Common myeloid progenitor, CD34-positive (primary cell): ENCODE measurements at regions not wholly inside any gene's neighbourhood (a gene's known extent, or its start where the extent isn't known, plus 50 kb on each side); places are given as distances from the start of the nearest gene placed in this dataset.

ENCODE experiments used
- CTCF ChIA-PET: fragments of 350-600 bp; sonication (Branson Sonifier 250); formaldehyde crosslinking; loops from one replicate; lab custom pipeline; 2021; ENCODE audit warnings: antibody characterized with exemption; lab: Charles Lee
- POLR2A ChIA-PET: fragments of 350-600 bp; sonication (Branson Sonifier 250); formaldehyde crosslinking; loops from one replicate; lab custom pipeline; 2021; ENCODE audit warnings: antibody characterized with exemption; lab: Charles Lee
- DNase-seq, 3 donors: peaks; one replicate each; pipeline versions ENCODE4 v3.0.0 to v3.0.0-alpha.2; 2013
- H3K27ac ChIP-seq, 2 experiments: 1 replicate in 1 of 2; 2 replicates in 1 of 2; pipeline ENCODE4 v1.7.0; 2013; ENCODE audit warnings: inconsistent platforms in 2 of 2, low read length in 2 of 2, mild to moderate bottlenecking in 2 of 2, low read depth in 1 of 2, moderate library complexity in 1 of 2; ENCODE audit not compliant: severe bottlenecking in 2 of 2, insufficient read depth in 1 of 2, poor library complexity in 1 of 2
- H3K27me3 ChIP-seq, 5 experiments: replicated peaks in 2 of 5; 1 replicate in 3 of 5; 2 replicates in 2 of 5; pipeline versions ENCODE4 v1.6.1 to v1.7.0; 2013; ENCODE audit warnings: low read length in 4 of 5, mild to moderate bottlenecking in 2 of 5, moderate library complexity in 2 of 5, inconsistent platforms in 1 of 5; ENCODE audit not compliant: insufficient read depth in 5 of 5, control insufficient read depth in 4 of 5
- H3K36me3 ChIP-seq, 4 experiments: 1 replicate in 2 of 4; 2 replicates in 2 of 4; pipeline versions ENCODE4 v1.6.1 to v1.7.0; 2013; ENCODE audit warnings: low read length in 3 of 4, control low read depth in 1 of 4, mild to moderate bottlenecking in 1 of 4; ENCODE audit not compliant: control insufficient read depth in 4 of 4, insufficient read depth in 4 of 4
- H3K4me1 ChIP-seq, 4 experiments: 1 replicate in 3 of 4; 2 replicates in 1 of 4; pipeline versions ENCODE4 v1.6.1 to v1.7.1; 2013; ENCODE audit warnings: low read length in 3 of 4, mild to moderate bottlenecking in 3 of 4, control low read depth in 1 of 4, inconsistent platforms in 1 of 4, moderate library complexity in 1 of 4; ENCODE audit not compliant: control insufficient read depth in 4 of 4, insufficient read depth in 4 of 4; ENCODE audit errors: control extremely low read depth in 1 of 4
- H3K4me3 ChIP-seq, 7 experiments: 1 replicate in 4 of 7; 2 replicates in 3 of 7; pipeline versions ENCODE4 v1.5.1 to v1.7.0; 2013; ENCODE audit warnings: mild to moderate bottlenecking in 7 of 7, low read length in 6 of 7, moderate library complexity in 6 of 7, inconsistent platforms in 2 of 7, low read depth in 2 of 7, control low read depth in 1 of 7; ENCODE audit not compliant: insufficient read depth in 4 of 7, control insufficient read depth in 1 of 7; ENCODE audit errors: extremely low read depth in 1 of 7
- H3K9me3 ChIP-seq, 5 experiments: 1 replicate in 4 of 5; 2 replicates in 1 of 5; pipeline versions ENCODE4 v1.6.1 to v1.7.1; 2013; ENCODE audit warnings: low read length in 4 of 5, mild to moderate bottlenecking in 2 of 5, inconsistent platforms in 1 of 5, low read depth in 1 of 5, moderate library complexity in 1 of 5; ENCODE audit not compliant: control insufficient read depth in 4 of 5, insufficient read depth in 2 of 5; ENCODE audit errors: control extremely low read depth in 1 of 5
- WGBS: methylation state at CpG from one replicate; pipeline ENCODE4 v1.1.5; 2013; ENCODE audit not compliant: insufficient coverage; 5-methylcytosine and 5-hydroxymethylcytosine counted together

DNA sequence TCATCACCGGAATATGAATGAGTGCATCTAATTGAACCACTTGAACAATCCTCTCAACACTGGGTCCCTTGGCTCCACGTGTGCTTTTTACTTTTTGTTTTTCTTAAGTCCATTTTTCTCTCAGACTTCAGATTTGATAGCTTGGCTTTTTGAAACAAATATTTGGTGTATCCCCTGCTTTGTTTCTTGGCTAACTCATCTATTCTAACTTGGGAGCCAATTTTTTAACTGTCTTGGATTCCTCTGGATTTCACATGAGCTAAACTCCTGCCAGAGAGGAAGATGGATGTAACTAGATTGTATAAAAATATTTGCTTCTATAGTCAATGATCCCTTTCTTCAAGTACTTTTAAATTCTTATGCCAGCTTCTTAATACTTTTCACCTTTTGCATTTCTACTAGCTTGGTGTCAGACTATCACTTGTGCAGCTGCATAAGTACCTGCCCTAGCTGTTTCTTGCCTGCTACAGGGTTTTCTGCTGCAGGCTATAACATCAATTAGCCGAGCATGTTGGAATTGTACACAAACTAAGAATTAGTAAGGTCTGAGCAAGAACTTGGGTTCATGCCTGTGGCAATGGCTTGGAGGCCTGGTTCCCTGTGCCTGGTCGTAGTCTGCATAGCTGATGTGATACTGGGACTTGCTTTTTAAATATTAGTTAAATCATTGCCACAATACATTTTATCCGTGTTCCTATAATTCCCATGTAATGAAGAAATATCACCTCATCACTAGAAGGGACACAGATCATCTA is 281.5 kb downstream of the EN1 start:
- 90% methylated on average over 3 of the region's 5 CpGs for WGBS
- DNase-seq = no peak

DNA sequence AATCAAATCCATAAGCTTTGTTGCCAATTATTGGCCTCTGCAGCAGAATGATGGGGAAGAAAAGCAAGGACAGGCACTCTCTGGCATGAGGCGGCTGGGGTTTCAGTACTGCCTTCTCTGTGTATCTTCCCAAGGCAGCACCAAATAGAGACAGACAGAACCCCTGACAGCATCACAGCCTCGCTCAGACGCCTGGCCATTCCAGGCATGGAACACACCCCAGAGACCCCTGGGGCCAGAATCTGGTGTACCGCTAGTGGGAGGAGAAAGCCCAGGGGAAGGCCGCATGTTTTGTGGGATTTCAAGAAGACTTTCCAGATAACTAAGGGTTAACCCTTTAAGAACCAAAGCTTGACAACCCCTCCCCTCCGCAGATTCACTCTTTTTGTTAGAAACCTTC is 282.1 kb downstream of the EN1 start:
- Histone ChIP-seq H3K27me3 (peaks cover 0 to 8% (median 7%) of the 10 kb centered on the region in 5 experiments), H3K4me3 (no peak overlapping the region), H3K9me3 (no peaks in the 10 kb centered on the region), H3K36me3 (no peaks in the 10 kb centered on the region), H3K4me1 (no peaks in the 10 kb centered on the region), H3K27ac (no peak overlapping the region)
- 50% methylated on average over 3 of the region's 6 CpGs for WGBS
- ChIA-PET POLR2A (no interaction called here), CTCF (no interaction called here)
- no peak for DNase-seq

More for the DNA sequence above, 281.5 kb downstream of the EN1 start:
- Histone ChIP-seq H3K36me3 (no peaks in the 10 kb centered on the region), H3K4me3 (no peak overlapping the region), H3K27ac (no peak overlapping the region), H3K27me3 (peaks cover 0 to 8% (median 7%) of the 10 kb centered on the region in 5 experiments), H3K9me3 (no peaks in the 10 kb centered on the region), H3K4me1 (no peaks in the 10 kb centered on the region)
- ChIA-PET POLR2A (no interaction called here), CTCF (no interaction called here)

DNA sequence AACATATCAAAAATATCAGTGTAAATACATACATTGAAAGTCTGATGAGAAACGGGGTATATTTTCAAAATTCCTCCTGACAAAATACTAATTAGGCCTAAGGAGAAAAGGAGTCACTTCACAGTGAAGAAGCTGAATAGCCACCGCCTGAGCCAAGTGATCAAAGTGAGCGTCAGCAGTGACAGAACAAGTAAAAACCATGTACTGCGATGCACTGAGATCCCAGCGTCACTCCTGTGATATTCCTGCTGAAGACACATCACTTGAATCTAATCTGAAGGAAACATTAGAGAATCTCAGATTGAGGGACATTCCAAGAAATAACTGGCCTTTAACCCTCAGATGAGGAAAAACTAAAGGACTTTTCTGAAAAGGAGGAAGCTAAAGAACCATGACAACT is 285.3 kb downstream of the EN1 start:
- no peaks in the 10 kb centered on the region for H3K9me3 ChIP-seq
- H3K36me3 ChIP-seq = no peaks in the 10 kb centered on the region
- H3K4me3 ChIP-seq = no peak overlapping the region
- no peak overlapping the region for H3K27ac ChIP-seq
- peaks cover 0 to 2% (median 0%) of the 10 kb centered on the region in 5 experiments for H3K27me3 ChIP-seq
- H3K4me1 ChIP-seq = no peaks in the 10 kb centered on the region
- WGBS = 96% methylated on average over 4 of the region's 5 CpGs
- ChIA-PET POLR2A (no interaction called here), CTCF (no interaction called here)
- no peak for DNase-seq

DNA sequence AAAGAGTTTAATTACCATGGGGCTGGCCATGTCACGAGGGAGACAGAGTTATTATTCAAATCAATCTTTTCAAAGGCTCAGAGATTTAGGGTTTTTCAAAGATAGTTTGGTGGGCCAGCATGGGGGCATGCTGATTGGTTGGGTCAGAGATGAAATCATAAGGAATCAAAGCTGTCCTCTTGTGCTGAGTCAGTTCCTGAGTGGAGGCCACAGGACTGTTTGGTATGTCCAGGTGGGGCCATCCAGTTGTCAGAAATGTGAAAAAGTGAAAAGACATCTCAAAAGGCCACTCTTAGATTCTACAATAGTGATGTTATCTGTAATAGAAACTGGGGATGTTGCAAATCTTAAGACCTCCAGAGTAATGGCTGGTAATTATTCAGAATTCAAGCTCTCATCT is 288.6 kb downstream of the EN1 start:
- ChIA-PET CTCF (no interaction called here), POLR2A (no interaction called here)
- whole genome bisulfite sequencing = no CpG with 5 or more reads among the region's 1 CpG
- Histone ChIP-seq H3K4me1 (no peaks in the 10 kb centered on the region), H3K9me3 (no peaks in the 10 kb centered on the region), H3K27me3 (peaks cover 0 to 2% (median 0%) of the 10 kb centered on the region in 5 experiments), H3K4me3 (no peak overlapping the region), H3K27ac (no peak overlapping the region), H3K36me3 (no peaks in the 10 kb centered on the region)
- DNase-seq = no peak

DNA sequence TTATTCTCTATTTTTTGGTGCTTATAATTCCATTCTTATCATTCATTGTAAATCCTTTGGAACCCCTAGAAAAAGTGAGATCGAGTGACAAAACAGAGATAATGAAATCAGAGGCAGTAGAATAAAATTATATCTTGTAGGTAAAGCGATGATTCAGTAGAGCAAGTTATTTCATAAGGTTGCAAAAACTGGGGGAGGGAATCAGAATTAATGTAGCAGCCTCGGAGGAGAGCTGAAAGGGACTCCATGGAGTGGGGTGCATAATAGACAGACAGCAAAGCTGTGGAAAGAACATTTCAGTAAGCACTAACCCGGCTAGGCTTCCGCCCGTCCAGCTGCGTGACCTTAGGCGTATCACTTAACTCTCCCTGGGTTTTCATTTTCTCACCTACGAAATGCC is 289.7 kb downstream of the EN1 start:
- POLR2A ChIA-PET = no interaction called here
- no peak for DNase-seq
- Histone ChIP-seq H3K27me3 (no peaks in the 10 kb centered on the region), H3K36me3 (no peaks in the 10 kb centered on the region), H3K9me3 (no peaks in the 10 kb centered on the region), H3K4me3 (no peak overlapping the region), H3K27ac (no peak overlapping the region), H3K4me1 (no peaks in the 10 kb centered on the region)
- 89% methylated on average over 7 of the region's 9 CpGs for WGBS
- CTCF ChIA-PET = no interaction called here

DNA sequence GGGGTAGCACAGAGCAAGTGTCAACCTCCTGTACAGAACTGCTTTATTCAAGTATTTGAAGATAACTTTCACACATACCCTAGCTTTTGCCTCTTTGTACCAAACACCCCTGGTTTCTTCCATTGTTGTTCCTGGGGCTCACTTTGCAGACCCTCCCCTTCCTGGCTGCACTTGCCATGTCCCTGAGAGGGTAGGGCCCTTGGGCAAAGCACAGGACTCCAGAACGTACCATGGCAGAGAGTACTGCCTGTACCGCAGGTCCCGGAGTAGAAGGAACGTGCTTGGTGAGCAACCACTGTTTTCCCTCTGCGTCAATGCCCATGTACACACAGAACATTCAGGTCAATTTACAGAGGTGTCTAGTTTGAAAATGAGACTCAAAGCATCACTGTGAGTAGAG is 290.4 kb downstream of the EN1 start:
- POLR2A ChIA-PET = no interaction called here
- Histone ChIP-seq H3K27me3 (no peaks in the 10 kb centered on the region), H3K4me3 (no peak overlapping the region), H3K4me1 (no peaks in the 10 kb centered on the region), H3K9me3 (no peaks in the 10 kb centered on the region), H3K27ac (no peak overlapping the region), H3K36me3 (no peaks in the 10 kb centered on the region)
- CTCF ChIA-PET = no interaction called here
- DNase-seq = no peak
- 94% methylated on average over 5 of the region's 5 CpGs for WGBS

DNA sequence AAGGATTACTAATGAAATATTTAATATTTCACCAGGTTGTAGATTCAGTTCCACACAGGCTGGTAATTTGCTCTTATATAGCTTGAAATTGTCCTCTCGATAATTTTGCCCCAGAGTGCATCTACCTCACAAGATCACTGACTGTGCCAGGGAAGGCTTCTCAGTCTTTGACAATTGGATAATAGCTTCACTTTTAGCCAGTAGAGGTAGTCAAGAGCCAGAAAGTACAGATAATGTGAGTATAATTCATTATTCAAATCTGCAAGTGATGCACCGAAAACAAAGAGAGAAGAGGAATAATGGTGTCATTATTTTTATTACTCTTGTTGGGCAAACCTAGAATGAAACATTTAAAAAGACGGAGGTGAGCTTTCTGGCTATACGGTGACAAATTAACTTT is 292.8 kb downstream of the EN1 start:
- Histone ChIP-seq H3K27me3 (no peaks in the 10 kb centered on the region), H3K4me3 (no peak overlapping the region), H3K36me3 (no peaks in the 10 kb centered on the region), H3K9me3 (no peaks in the 10 kb centered on the region), H3K27ac (no peak overlapping the region), H3K4me1 (no peaks in the 10 kb centered on the region)
- WGBS = 100% methylated on average over 3 of the region's 4 CpGs
- POLR2A ChIA-PET = no interaction called here
- CTCF ChIA-PET = no interaction called here
- no peak for DNase-seq
